Natural killer cell (primary cell): ENCODE measurements at regions not wholly inside any gene's neighbourhood (a gene's known extent, or its start where the extent isn't known, plus 50 kb on each side); places are given as distances from the start of the nearest gene placed in this dataset.

Experiments used
- ATAC-seq, 3 donors: fragments of 150-1000 bp in 2 of 3; fragments of 200-7000 bp in 1 of 3; cut with Tn5 transposase; 1 replicate in 1 of 3; 2 replicates in 2 of 3; pipeline ENCODE4 v1.10.0; 2021; ENCODE audit warnings: mild to moderate bottlenecking in 2 of 3, moderate library complexity in 2 of 3
- DNase-seq, 2 donors: peaks; one replicate each; pipeline versions ENCODE4 v3.0.0 to v3.0.0-alpha.2; 2013 to 2021; ENCODE audit warnings: mixed read lengths in 1 of 2
- H3K27ac ChIP-seq: one replicate; pipeline ENCODE4 v1.5.1; 2013; ENCODE audit warnings: mild to moderate bottlenecking, low read length
- H3K27me3 ChIP-seq: one replicate; pipeline ENCODE4 v1.6.1; 2013; ENCODE audit warnings: low read length; ENCODE audit not compliant: control insufficient read depth, insufficient read depth
- H3K36me3 ChIP-seq: one replicate; pipeline ENCODE4 v1.6.1; 2013; ENCODE audit warnings: low read length; ENCODE audit not compliant: control insufficient read depth, insufficient read depth
- H3K4me1 ChIP-seq: one replicate; pipeline ENCODE4 v1.6.1; 2013; ENCODE audit warnings: low read length; ENCODE audit not compliant: control insufficient read depth, insufficient read depth
- H3K4me3 ChIP-seq: one replicate; pipeline ENCODE4 v1.5.1; 2013; ENCODE audit warnings: low read length
- H3K9me3 ChIP-seq: one replicate; pipeline ENCODE4 v1.6.1; 2013; ENCODE audit warnings: low read length; ENCODE audit not compliant: control insufficient read depth, insufficient read depth
- H3K27ac Mint-ChIP-seq, 2 donors: one replicate each; pipeline ENCODE4 v1.8.0; 2022; ENCODE audit warnings: mild to moderate bottlenecking in 2 of 2, mixed read lengths in 2 of 2, moderate library complexity in 1 of 2
- H3K27me3 Mint-ChIP-seq, 2 donors: one replicate each; pipeline ENCODE4 v1.8.0; 2022; ENCODE audit warnings: low read depth in 2 of 2, mixed read lengths in 2 of 2
- H3K36me3 Mint-ChIP-seq: one replicate; pipeline ENCODE4 v1.8.0; 2022; ENCODE audit warnings: mixed read lengths
- H3K4me1 Mint-ChIP-seq, 2 donors: one replicate each; pipeline ENCODE4 v1.8.0; 2022; ENCODE audit warnings: mixed read lengths in 2 of 2
- H3K4me3 Mint-ChIP-seq: one replicate; pipeline ENCODE4 v1.8.0; 2022; ENCODE audit warnings: mild to moderate bottlenecking, moderate library complexity, mixed read lengths
- H3K9me3 Mint-ChIP-seq, 2 donors: one replicate each; pipeline ENCODE4 v1.8.0; 2022; ENCODE audit warnings: mixed read lengths in 2 of 2
- WGBS: methylation state at CpG from one replicate; pipeline ENCODE4 v1.1.7; 2013; ENCODE audit warnings: missing lambda C conversion rate; ENCODE audit not compliant: insufficient coverage; 5-methylcytosine and 5-hydroxymethylcytosine counted together
- intact Hi-C: fragments of 100-400 bp; cut with micrococcal nuclease; formaldehyde crosslinking; loops from one replicate; pipeline ENCODE4 v1.14.2; 2022
- TF ChIP-seq, protein P1 (sequence below): fragments of 200-600 bp; IDR thresholded peaks from one replicate; pipeline ENCODE4 v1.8.0; 2022; ENCODE audit warnings: antibody characterized with exemption

GRCh38 chr7:79529214-79529880 lies 75.9 kb upstream of the MAGI2 start:
- Histone ChIP-seq H3K4me1 (no peaks in the 10 kb centered on the region), H3K9me3 (no peaks in the 10 kb centered on the region), H3K27me3 (no peaks in the 10 kb centered on the region), H3K36me3 (no peaks in the 10 kb centered on the region), H3K4me3 (no peak overlapping the region), H3K27ac (no peak overlapping the region)
- no peak for ATAC-seq
- 95% methylated on average over 4 of the region's 4 CpGs for WGBS
- Mint-ChIP-seq H3K9me3 (peaks cover 9 to 14% of the 10 kb centered on the region in 2 donors), H3K27me3 (no peaks in the 10 kb centered on the region), H3K36me3 (peaks cover 8% of the 10 kb centered on the region), H3K4me3 (no peak overlapping the region), H3K27ac (no peak overlapping the region), H3K4me1 (no peaks in the 10 kb centered on the region)
- no peak for DNase-seq
- TF ChIP-seq, protein P1, sequence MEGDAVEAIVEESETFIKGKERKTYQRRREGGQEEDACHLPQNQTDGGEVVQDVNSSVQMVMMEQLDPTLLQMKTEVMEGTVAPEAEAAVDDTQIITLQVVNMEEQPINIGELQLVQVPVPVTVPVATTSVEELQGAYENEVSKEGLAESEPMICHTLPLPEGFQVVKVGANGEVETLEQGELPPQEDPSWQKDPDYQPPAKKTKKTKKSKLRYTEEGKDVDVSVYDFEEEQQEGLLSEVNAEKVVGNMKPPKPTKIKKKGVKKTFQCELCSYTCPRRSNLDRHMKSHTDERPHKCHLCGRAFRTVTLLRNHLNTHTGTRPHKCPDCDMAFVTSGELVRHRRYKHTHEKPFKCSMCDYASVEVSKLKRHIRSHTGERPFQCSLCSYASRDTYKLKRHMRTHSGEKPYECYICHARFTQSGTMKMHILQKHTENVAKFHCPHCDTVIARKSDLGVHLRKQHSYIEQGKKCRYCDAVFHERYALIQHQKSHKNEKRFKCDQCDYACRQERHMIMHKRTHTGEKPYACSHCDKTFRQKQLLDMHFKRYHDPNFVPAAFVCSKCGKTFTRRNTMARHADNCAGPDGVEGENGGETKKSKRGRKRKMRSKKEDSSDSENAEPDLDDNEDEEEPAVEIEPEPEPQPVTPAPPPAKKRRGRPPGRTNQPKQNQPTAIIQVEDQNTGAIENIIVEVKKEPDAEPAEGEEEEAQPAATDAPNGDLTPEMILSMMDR: no peak
- intact Hi-C loops: no loop called here

GRCh38 chr7:79528421-79528820 lies 75.0 kb upstream of the MAGI2 start:
- 65% methylated on average over 1 of the region's 1 CpG for whole genome bisulfite sequencing
- intact Hi-C loops: no loop called here
- no peak for ATAC-seq

DNA sequence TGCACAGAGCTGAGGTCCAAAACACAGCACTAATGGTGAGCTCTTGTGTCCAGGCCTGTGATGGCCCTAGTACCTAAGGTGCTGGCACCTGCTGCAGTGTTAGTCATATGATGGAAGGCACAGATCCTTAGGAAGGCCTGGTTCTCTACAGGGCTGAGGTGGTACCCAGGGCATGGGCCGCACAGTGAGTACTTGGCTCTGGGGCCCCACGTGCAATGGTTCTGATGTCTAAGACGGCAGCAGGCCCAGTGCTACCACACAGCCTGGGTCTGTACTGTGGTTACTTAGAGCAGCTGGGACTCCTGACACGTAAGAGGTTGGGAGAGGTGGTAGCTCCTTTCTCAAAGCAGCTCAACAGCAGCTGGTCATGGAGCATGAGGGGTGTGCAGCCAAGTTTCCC lies 70.6 kb upstream of the MAGI2 start:
- Histone ChIP-seq H3K4me1 (no peaks in the 10 kb centered on the region), H3K27me3 (no peaks in the 10 kb centered on the region), H3K27ac (no peak overlapping the region), H3K9me3 (no peaks in the 10 kb centered on the region), H3K36me3 (no peaks in the 10 kb centered on the region), H3K4me3 (no peak overlapping the region)
- intact Hi-C loops: no loop called here
- TF ChIP-seq, protein P1: no peak
- Mint-ChIP-seq H3K4me3 (no peak overlapping the region), H3K9me3 (peaks cover 13 to 17% of the 10 kb centered on the region in 2 donors), H3K27me3 (no peaks in the 10 kb centered on the region), H3K27ac (no peak overlapping the region), H3K4me1 (no peaks in the 10 kb centered on the region), H3K36me3 (peaks cover 8% of the 10 kb centered on the region)
- DNase-seq (no peak), ATAC-seq (no peak)
- WGBS: 84% methylated on average over 4 of the region's 4 CpGs

More at GRCh38 chr7:79528421-79528820, 75.0 kb upstream of the MAGI2 start:
- H3K27me3 ChIP-seq: no peaks in the 10 kb centered on the region
- no peaks in the 10 kb centered on the region for H3K27me3 Mint-ChIP-seq
- no peak overlapping the region for H3K27ac Mint-ChIP-seq
- H3K36me3 Mint-ChIP-seq: peaks cover 8% of the 10 kb centered on the region
- H3K4me3 Mint-ChIP-seq: no peak overlapping the region
- H3K4me1 ChIP-seq: no peaks in the 10 kb centered on the region
- no peak overlapping the region for H3K4me3 ChIP-seq
- H3K27ac ChIP-seq: no peak overlapping the region
- H3K4me1 Mint-ChIP-seq: no peaks in the 10 kb centered on the region
- H3K9me3 ChIP-seq: no peaks in the 10 kb centered on the region
- no peak for DNase-seq
- no peaks in the 10 kb centered on the region for H3K36me3 ChIP-seq
- H3K9me3 Mint-ChIP-seq: peaks cover 11 to 14% of the 10 kb centered on the region in 2 donors
- TF ChIP-seq, protein P1: no peak

- DNase-seq (no peak), ATAC-seq (no peak)
- WGBS: no CpG with 5 or more reads among the region's 1 CpG
- Mint-ChIP-seq H3K36me3 (peaks cover 2% of the 10 kb centered on the region), H3K27ac (no peak overlapping the region), H3K27me3 (no peaks in the 10 kb centered on the region), H3K4me3 (no peak overlapping the region), H3K9me3 (peaks cover 11 to 12% of the 10 kb centered on the region in 2 donors), H3K4me1 (no peaks in the 10 kb centered on the region)
- no peaks in the 10 kb centered on the region for H3K4me1 ChIP-seq
- no peaks in the 10 kb centered on the region for H3K36me3 ChIP-seq
- H3K27me3 ChIP-seq: no peaks in the 10 kb centered on the region
- no peak overlapping the region for H3K27ac ChIP-seq
- no peaks in the 10 kb centered on the region for H3K9me3 ChIP-seq
- intact Hi-C loops: no loop called here
- TF ChIP-seq, protein P1: no peak
- no peak overlapping the region for H3K4me3 ChIP-seq
Observed at GRCh38 chr7:79523436-79523835, 70.0 kb upstream of the MAGI2 start.
